ENCODE measurements at regions not wholly inside any gene's neighbourhood (a gene's known extent, or its start where the extent isn't known, plus 50 kb on each side); places are given as distances from the start of the nearest gene placed in this dataset.

DNA sequence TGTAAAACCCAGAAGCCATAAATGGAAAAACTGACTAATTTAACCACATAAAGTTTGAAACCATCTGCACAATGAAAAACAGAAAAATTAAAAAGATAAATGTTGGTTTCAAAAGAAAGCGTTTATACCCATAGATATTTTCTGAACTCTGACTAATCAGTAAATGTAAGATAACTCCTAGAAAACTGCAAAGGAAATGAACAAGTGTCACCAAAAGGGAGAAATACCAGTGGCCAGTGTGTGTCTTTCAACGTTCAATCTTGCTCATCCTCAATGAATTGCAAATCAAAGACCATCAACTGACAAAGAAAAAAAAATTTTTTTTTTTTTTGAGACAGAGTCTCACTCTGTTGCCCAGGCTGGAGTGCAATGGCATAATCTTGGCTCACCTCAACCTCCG lies 180.1 kb downstream of the SYK start:
- TF ChIP-seq, protein P1, sequence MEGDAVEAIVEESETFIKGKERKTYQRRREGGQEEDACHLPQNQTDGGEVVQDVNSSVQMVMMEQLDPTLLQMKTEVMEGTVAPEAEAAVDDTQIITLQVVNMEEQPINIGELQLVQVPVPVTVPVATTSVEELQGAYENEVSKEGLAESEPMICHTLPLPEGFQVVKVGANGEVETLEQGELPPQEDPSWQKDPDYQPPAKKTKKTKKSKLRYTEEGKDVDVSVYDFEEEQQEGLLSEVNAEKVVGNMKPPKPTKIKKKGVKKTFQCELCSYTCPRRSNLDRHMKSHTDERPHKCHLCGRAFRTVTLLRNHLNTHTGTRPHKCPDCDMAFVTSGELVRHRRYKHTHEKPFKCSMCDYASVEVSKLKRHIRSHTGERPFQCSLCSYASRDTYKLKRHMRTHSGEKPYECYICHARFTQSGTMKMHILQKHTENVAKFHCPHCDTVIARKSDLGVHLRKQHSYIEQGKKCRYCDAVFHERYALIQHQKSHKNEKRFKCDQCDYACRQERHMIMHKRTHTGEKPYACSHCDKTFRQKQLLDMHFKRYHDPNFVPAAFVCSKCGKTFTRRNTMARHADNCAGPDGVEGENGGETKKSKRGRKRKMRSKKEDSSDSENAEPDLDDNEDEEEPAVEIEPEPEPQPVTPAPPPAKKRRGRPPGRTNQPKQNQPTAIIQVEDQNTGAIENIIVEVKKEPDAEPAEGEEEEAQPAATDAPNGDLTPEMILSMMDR (IDR thresholded peaks at IDR 0.05; ENCODE audit: insufficient read depth, low read length, severe bottlenecking): no peak
- Histone ChIP-seq H3K4me3 (ENCODE audit: low read depth, low read length) (no peak overlapping the region), H3K36me3 (ENCODE audit: control insufficient read depth, insufficient read depth, low read length) (no peaks in the 10 kb centered on the region), H3K27me3 (ENCODE audit: control insufficient read depth, insufficient read depth, low read length) (no peaks in the 10 kb centered on the region)
- DNase-seq (ENCODE audit: low read depth) (no peak), FAIRE-seq (no peak)

DNA sequence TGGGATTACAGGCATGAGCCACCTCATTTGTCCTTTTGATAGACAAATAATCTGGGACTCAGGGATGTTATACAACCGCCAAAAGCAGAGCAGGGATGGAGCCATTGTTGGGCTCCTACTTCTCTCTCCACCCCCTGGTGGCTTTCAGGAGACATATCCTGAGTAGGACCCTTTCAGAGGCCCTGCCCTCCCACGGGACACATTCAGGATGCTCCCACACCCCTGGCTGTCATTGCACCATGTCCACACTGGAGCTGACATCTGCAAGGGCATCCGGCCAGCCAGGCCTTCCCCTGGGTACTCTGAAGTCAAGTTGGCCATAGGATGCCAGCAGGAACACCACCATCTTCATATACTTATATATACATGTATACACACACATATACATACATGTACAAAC lies 181.8 kb downstream of the SYK start:
- no peak for FAIRE-seq
- DNase-seq (ENCODE audit: low read depth): no peak
- H3K36me3 ChIP-seq (ENCODE audit: control insufficient read depth, insufficient read depth, low read length): no peaks in the 10 kb centered on the region
- H3K4me3 ChIP-seq (ENCODE audit: low read depth, low read length): no peak overlapping the region
- TF ChIP-seq, protein P1 (IDR thresholded peaks at IDR 0.05; ENCODE audit: insufficient read depth, low read length, severe bottlenecking): no peak
- no peaks in the 10 kb centered on the region for H3K27me3 ChIP-seq (ENCODE audit: control insufficient read depth, insufficient read depth, low read length)

DNA sequence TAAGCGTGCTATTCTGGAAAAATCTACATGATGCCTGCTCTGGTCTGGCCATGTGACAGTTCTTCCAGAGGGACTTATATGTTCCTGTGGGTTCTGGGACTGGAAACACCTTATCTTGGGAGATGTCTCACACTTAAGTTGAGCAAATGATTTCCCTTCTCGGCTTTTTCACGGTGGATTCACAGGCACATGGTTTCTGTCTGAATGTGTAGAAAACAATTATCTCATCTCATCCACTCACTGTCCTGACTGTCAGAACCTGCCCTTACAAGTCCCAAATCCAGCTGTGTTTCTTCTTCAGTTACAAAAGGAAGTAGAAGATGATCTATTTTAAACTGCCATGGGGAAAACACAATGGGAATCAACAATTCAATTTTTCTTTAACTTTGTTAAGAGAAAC lies 184.0 kb downstream of the SYK start:
- Histone ChIP-seq H3K4me3 (ENCODE audit: low read depth, low read length) (no peak overlapping the region), H3K27me3 (ENCODE audit: control insufficient read depth, insufficient read depth, low read length) (no peaks in the 10 kb centered on the region), H3K36me3 (ENCODE audit: control insufficient read depth, insufficient read depth, low read length) (no peaks in the 10 kb centered on the region)
- DNase-seq (ENCODE audit: low read depth) (peak; percentile 96), FAIRE-seq (no peak)
- TF ChIP-seq, protein P1 (IDR thresholded peaks at IDR 0.05; ENCODE audit: insufficient read depth, low read length, severe bottlenecking): no peak

DNA sequence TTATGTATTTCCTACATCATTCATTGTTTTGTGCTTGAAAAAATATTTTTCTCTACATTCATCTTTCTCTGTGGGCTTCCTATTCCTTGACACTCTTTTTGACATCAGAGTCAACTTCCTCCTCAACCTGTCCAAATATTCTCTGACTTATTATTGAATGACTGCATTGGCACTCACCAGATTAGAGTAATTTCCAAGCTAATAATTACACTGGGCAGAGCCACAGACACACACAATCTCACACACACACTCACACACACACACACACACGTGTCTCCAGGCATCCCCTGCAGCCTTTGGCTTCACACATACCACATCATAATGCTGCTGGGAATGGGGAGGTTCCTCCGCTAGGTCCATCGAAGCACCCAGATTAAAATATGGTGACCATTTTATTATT lies 184.5 kb downstream of the SYK start:
- TF ChIP-seq, protein P1 (IDR thresholded peaks at IDR 0.05; ENCODE audit: insufficient read depth, low read length, severe bottlenecking): no peak
- FAIRE-seq: no peak
- no peak for DNase-seq (ENCODE audit: low read depth)
- no peaks in the 10 kb centered on the region for H3K36me3 ChIP-seq (ENCODE audit: control insufficient read depth, insufficient read depth, low read length)
- H3K27me3 ChIP-seq (ENCODE audit: control insufficient read depth, insufficient read depth, low read length): no peaks in the 10 kb centered on the region
- H3K4me3 ChIP-seq (ENCODE audit: low read depth, low read length): no peak overlapping the region

DNA sequence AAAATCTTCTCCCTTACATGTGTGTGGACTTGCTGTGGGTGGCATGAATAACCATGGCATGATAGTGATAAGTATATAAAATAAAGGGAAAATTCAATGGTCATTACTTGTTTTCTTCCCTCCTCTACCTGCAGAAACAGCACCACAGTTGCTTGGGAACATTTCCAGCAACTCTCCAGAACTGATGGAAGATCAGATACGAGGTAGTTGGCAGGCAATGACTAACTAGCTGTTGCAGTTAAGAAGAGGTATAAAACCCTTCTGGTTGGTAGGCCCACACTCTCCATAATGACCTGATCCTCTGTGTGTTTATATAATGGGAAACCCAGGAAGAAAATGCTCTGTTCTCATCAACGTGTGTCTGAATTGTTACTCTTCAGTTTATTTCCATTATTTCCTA lies 185.9 kb downstream of the SYK start:
- no peak overlapping the region for H3K4me3 ChIP-seq (ENCODE audit: low read depth, low read length)
- no peaks in the 10 kb centered on the region for H3K36me3 ChIP-seq (ENCODE audit: control insufficient read depth, insufficient read depth, low read length)
- TF ChIP-seq, protein P1 (IDR thresholded peaks at IDR 0.05; ENCODE audit: insufficient read depth, low read length, severe bottlenecking): no peak
- DNase-seq (ENCODE audit: low read depth) (no peak), FAIRE-seq (no peak)
- no peaks in the 10 kb centered on the region for H3K27me3 ChIP-seq (ENCODE audit: control insufficient read depth, insufficient read depth, low read length)

DNA sequence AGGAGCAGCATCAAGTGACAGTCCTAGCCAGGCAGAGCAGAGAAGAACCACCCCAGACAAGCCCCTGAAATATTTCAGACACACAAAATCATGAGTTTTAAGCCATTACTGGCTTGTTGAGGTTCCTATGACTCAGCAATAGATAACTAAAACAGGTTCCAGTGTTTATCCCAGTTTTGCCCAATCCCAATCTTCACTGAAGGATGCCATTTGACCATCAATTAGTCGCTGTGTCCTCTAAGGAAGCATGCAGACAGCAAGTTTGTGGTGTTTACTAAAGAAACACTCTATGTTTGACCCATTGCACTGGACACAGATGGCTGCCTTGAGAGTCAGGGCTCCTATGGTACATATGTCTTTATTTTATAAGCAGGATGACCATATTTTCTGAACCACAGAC lies 186.7 kb downstream of the SYK start:
- FAIRE-seq (no peak), DNase-seq (ENCODE audit: low read depth) (no peak)
- TF ChIP-seq, protein P1 (IDR thresholded peaks at IDR 0.05; ENCODE audit: insufficient read depth, low read length, severe bottlenecking): no peak
- H3K4me3 ChIP-seq (ENCODE audit: low read depth, low read length): no peak overlapping the region
- no peaks in the 10 kb centered on the region for H3K27me3 ChIP-seq (ENCODE audit: control insufficient read depth, insufficient read depth, low read length)
- no peaks in the 10 kb centered on the region for H3K36me3 ChIP-seq (ENCODE audit: control insufficient read depth, insufficient read depth, low read length)

All from bronchial epithelial cell (primary cell).